ENCODE measurements at regions not wholly inside any gene's neighbourhood (a gene's known extent, or its start where the extent isn't known, plus 50 kb on each side); places are given as distances from the start of the nearest gene placed in this dataset.

- Histone ChIP-seq H3K36me3 (ENCODE audit: insufficient read depth, low read length) (no peaks in the 10 kb centered on the region), H3K27ac (ENCODE audit: low read depth, low read length) (peak overlapping the region; percentile 60), H3K4me2 (ENCODE audit: low read length) (peak overlapping the region; percentile 76), H3K27me3 (ENCODE audit: insufficient read depth, low read length) (no peaks in the 10 kb centered on the region), H3K79me2 (ENCODE audit: insufficient read depth, low read length) (no peaks in the 10 kb centered on the region), H3K9me3 (ENCODE audit: insufficient read depth, low read depth, low read length) (no peaks in the 10 kb centered on the region), H3K9ac (ENCODE audit: low read length) (peak overlapping the region; percentile 57), H3K4me3 (ENCODE audit: insufficient read depth, low read depth, low read length) (no peak overlapping the region), H4K20me1 (ENCODE audit: insufficient read depth, low read length) (peaks cover 6% of the 10 kb centered on the region), H2AFZ (ENCODE audit: low read depth, low read length) (no peak overlapping the region), H3K4me1 (ENCODE audit: insufficient read depth, low read length) (peaks cover 40% of the 10 kb centered on the region)
- Mint-ChIP-seq H3K27me3 (ENCODE audit: low read depth, unreplicated experiment) (no peaks in the 10 kb centered on the region), H3K9me3 (ENCODE audit: unreplicated experiment) (peaks cover 4% of the 10 kb centered on the region), H3K4me3 (ENCODE audit: unreplicated experiment) (peak overlapping the region; percentile 6), H3K27ac (ENCODE audit: unreplicated experiment) (no peak overlapping the region), H3K36me3 (ENCODE audit: low read depth, unreplicated experiment) (peaks cover 11% of the 10 kb centered on the region), H3K4me1 (ENCODE audit: low read depth, unreplicated experiment) (peaks cover 37% of the 10 kb centered on the region)
- DNase-seq (ENCODE audit: low read depth) (peak; percentile 66), FAIRE-seq (peak; percentile 87)
- TF ChIP-seq CTCF (IDR thresholded peaks at IDR 0.05; ENCODE audit: insufficient read depth, low read depth, low read length), result no peak
- no peak for TF ChIP-seq EZH2 (IDR thresholded peaks at IDR 0.05; ENCODE audit: insufficient read depth, low read length)
These were observed 288.9 kb upstream of the C2CD4B start for GRCh38 chr15:62453981-62454380.

GRCh38 chr15:62454567-62455172, 289.6 kb upstream of the C2CD4B start:
- DNase-seq (ENCODE audit: low read depth) (peak; percentile 61), FAIRE-seq (no peak)
- peaks cover 4% of the 10 kb centered on the region for H3K9me3 Mint-ChIP-seq (ENCODE audit: unreplicated experiment)
- Histone ChIP-seq H3K4me3 (ENCODE audit: insufficient read depth, low read depth, low read length) (peak overlapping the region; percentile 28), H3K27ac (ENCODE audit: low read depth, low read length) (peak overlapping the region; percentile 43), H3K9ac (ENCODE audit: low read length) (peak overlapping the region; percentile 43), H3K4me1 (ENCODE audit: insufficient read depth, low read length) (peaks cover 40% of the 10 kb centered on the region), H3K9me3 (ENCODE audit: insufficient read depth, low read depth, low read length) (no peaks in the 10 kb centered on the region), H4K20me1 (ENCODE audit: insufficient read depth, low read length) (peaks cover 6% of the 10 kb centered on the region), H3K27me3 (ENCODE audit: insufficient read depth, low read length) (no peaks in the 10 kb centered on the region), H3K4me2 (ENCODE audit: low read length) (peak overlapping the region; percentile 76), H2AFZ (ENCODE audit: low read depth, low read length) (no peak overlapping the region), H3K36me3 (ENCODE audit: insufficient read depth, low read length) (no peaks in the 10 kb centered on the region), H3K79me2 (ENCODE audit: insufficient read depth, low read length) (no peaks in the 10 kb centered on the region)
- H3K27me3 Mint-ChIP-seq (ENCODE audit: low read depth, unreplicated experiment), result no peaks in the 10 kb centered on the region
- no peak for TF ChIP-seq CTCF (IDR thresholded peaks at IDR 0.05; ENCODE audit: insufficient read depth, low read depth, low read length)
- TF ChIP-seq EZH2 (IDR thresholded peaks at IDR 0.05; ENCODE audit: insufficient read depth, low read length), result no peak
- peaks cover 11% of the 10 kb centered on the region for H3K36me3 Mint-ChIP-seq (ENCODE audit: low read depth, unreplicated experiment)
- H3K4me3 Mint-ChIP-seq (ENCODE audit: unreplicated experiment), result peak overlapping the region; percentile 62
- H3K4me1 Mint-ChIP-seq (ENCODE audit: low read depth, unreplicated experiment), result peaks cover 37% of the 10 kb centered on the region
- no peak overlapping the region for H3K27ac Mint-ChIP-seq (ENCODE audit: unreplicated experiment)

GRCh38 chr15:62455441-62455921, 290.4 kb upstream of the C2CD4B start:
- no peak overlapping the region for H3K27ac Mint-ChIP-seq (ENCODE audit: unreplicated experiment)
- Histone ChIP-seq H3K36me3 (ENCODE audit: insufficient read depth, low read length) (no peaks in the 10 kb centered on the region), H2AFZ (ENCODE audit: low read depth, low read length) (no peak overlapping the region), H3K27ac (ENCODE audit: low read depth, low read length) (peak overlapping the region; percentile 43), H3K4me1 (ENCODE audit: insufficient read depth, low read length) (peaks cover 40% of the 10 kb centered on the region), H3K9ac (ENCODE audit: low read length) (no peak overlapping the region), H3K4me2 (ENCODE audit: low read length) (peak overlapping the region; percentile 76), H3K79me2 (ENCODE audit: insufficient read depth, low read length) (no peaks in the 10 kb centered on the region), H3K27me3 (ENCODE audit: insufficient read depth, low read length) (no peaks in the 10 kb centered on the region), H4K20me1 (ENCODE audit: insufficient read depth, low read length) (peaks cover 6% of the 10 kb centered on the region), H3K9me3 (ENCODE audit: insufficient read depth, low read depth, low read length) (no peaks in the 10 kb centered on the region), H3K4me3 (ENCODE audit: insufficient read depth, low read depth, low read length) (no peak overlapping the region)
- peak overlapping the region; percentile 25 for H3K4me3 Mint-ChIP-seq (ENCODE audit: unreplicated experiment)
- FAIRE-seq (no peak), DNase-seq (ENCODE audit: low read depth) (peak; percentile 33)
- TF ChIP-seq CTCF (IDR thresholded peaks at IDR 0.05; ENCODE audit: insufficient read depth, low read depth, low read length) (no peak), EZH2 (IDR thresholded peaks at IDR 0.05; ENCODE audit: insufficient read depth, low read length) (no peak)
- H3K9me3 Mint-ChIP-seq (ENCODE audit: unreplicated experiment), result peaks cover 4% of the 10 kb centered on the region
- no peaks in the 10 kb centered on the region for H3K27me3 Mint-ChIP-seq (ENCODE audit: low read depth, unreplicated experiment)
- H3K4me1 Mint-ChIP-seq (ENCODE audit: low read depth, unreplicated experiment), result peaks cover 37% of the 10 kb centered on the region
- peaks cover 11% of the 10 kb centered on the region for H3K36me3 Mint-ChIP-seq (ENCODE audit: low read depth, unreplicated experiment)
